ENCODE measurements at regions not wholly inside any gene's neighbourhood (a gene's known extent, or its start where the extent isn't known, plus 50 kb on each side); places are given as distances from the start of the nearest gene placed in this dataset.
"Not testable (repeated sequence)": the region's sequence is repeated elsewhere in the genome, so short reads cannot be mapped to it uniquely, and the experiment has no call there.

- TF ChIP-seq CTCF (IDR thresholded peaks at IDR 0.05; ENCODE audit: insufficient read depth, low read length, poor library complexity, severe bottlenecking): no peak
- no peaks in the 10 kb centered on the region for H3K27me3 ChIP-seq (replicated peaks; ENCODE audit: control insufficient read depth, insufficient read depth, low read length)
- DNase-seq (ENCODE audit: extremely low read depth, insufficient read length): peak; percentile 3
- no peak overlapping the region for H3K4me3 ChIP-seq (replicated peaks; ENCODE audit: low read depth, low read length)
- H3K36me3 ChIP-seq (ENCODE audit: control insufficient read depth, insufficient read depth, low read length): no peaks in the 10 kb centered on the region
These were observed 413.5 kb downstream of the BCKDHB start for GRCh38 chr6:80519811-80520594.

GRCh38 chr6:80517525-80517924, 411.1 kb downstream of the BCKDHB start:
- no peak for TF ChIP-seq CTCF (IDR thresholded peaks at IDR 0.05; ENCODE audit: insufficient read depth, low read length, poor library complexity, severe bottlenecking)
- no peak overlapping the region for H3K4me3 ChIP-seq (replicated peaks; ENCODE audit: low read depth, low read length)

GRCh38 chr6:80510521-80510920, 404.1 kb downstream of the BCKDHB start:
- not testable (repeated sequence) for DNase-seq (ENCODE audit: extremely low read depth, insufficient read length); H3K4me3 ChIP-seq (replicated peaks; ENCODE audit: low read depth, low read length); H3K27me3 ChIP-seq (replicated peaks; ENCODE audit: control insufficient read depth, insufficient read depth, low read length); H3K36me3 ChIP-seq (ENCODE audit: control insufficient read depth, insufficient read depth, low read length)

More at GRCh38 chr6:80517525-80517924, 411.1 kb downstream of the BCKDHB start:
- Histone ChIP-seq H3K36me3 (ENCODE audit: control insufficient read depth, insufficient read depth, low read length) (no peaks in the 10 kb centered on the region), H3K27me3 (replicated peaks; ENCODE audit: control insufficient read depth, insufficient read depth, low read length) (no peaks in the 10 kb centered on the region)
- no peak for DNase-seq (ENCODE audit: extremely low read depth, insufficient read length)

DNA sequence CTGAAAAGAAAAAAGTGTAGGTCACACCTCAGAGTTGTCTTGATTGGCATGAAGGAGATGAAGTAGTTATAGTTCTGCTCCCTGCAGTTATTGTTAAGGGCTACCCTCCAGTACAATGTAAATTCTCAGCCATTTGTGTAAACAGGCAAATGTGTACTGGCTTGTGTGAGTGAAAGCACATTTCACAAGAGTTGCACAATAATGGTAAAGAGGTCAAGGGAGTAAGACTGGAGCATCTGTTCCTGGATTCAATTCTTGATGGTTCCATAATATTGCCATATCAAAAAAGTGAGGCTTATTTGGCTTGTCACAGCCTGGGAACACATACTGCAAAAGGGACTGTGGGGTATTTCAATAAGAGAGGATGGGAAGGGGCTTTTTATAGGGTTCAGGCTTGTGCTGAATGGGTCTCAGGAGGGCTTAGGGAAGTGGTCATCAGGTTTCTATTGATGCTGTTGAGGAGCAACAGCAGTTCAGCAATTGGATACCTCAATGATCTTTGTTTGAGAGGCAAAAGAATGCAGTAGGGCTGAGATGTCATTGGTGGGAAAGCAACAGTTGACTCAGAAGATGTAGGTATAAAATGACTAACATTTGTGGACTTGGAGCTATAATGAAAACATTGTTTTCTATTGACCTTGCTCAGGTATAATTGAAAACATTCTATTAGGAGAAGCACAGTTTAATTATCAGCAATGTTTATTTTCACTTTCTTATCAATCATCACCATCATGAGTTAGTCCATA, 402.6 kb downstream of the BCKDHB start:
- Histone ChIP-seq H3K36me3 (ENCODE audit: control insufficient read depth, insufficient read depth, low read length) (no peaks in the 10 kb centered on the region), H3K27me3 (replicated peaks; ENCODE audit: control insufficient read depth, insufficient read depth, low read length) (no peaks in the 10 kb centered on the region), H3K4me3 (replicated peaks; ENCODE audit: low read depth, low read length) (no peak overlapping the region)
- TF ChIP-seq CTCF (IDR thresholded peaks at IDR 0.05; ENCODE audit: insufficient read depth, low read length, poor library complexity, severe bottlenecking): no peak
- DNase-seq (ENCODE audit: extremely low read depth, insufficient read length): no peak

DNA sequence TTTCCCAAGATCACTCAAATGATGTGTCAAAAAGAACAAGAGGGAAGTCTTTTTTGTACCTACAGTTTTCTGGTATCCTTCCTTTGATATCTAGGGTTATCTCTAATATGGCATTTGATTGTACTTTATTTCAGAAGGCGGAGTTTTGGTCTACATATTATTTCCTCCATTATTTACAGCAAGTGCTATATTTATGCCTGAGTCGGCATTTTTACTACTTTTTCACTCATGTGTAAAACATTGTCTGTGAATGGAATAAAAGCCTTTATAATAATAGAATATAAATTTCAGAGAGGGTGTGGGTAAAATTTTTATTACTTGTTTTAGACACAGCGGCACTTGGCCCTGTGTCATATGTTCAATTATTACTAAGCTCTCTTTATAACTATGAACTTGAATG, 398.4 kb downstream of the BCKDHB start:
- Histone ChIP-seq H3K36me3 (ENCODE audit: control insufficient read depth, insufficient read depth, low read length) (no peaks in the 10 kb centered on the region), H3K27me3 (replicated peaks; ENCODE audit: control insufficient read depth, insufficient read depth, low read length) (no peaks in the 10 kb centered on the region), H3K4me3 (replicated peaks; ENCODE audit: low read depth, low read length) (no peak overlapping the region)
- no peak for DNase-seq (ENCODE audit: extremely low read depth, insufficient read length)
- no peak for TF ChIP-seq CTCF (IDR thresholded peaks at IDR 0.05; ENCODE audit: insufficient read depth, low read length, poor library complexity, severe bottlenecking)

DNA sequence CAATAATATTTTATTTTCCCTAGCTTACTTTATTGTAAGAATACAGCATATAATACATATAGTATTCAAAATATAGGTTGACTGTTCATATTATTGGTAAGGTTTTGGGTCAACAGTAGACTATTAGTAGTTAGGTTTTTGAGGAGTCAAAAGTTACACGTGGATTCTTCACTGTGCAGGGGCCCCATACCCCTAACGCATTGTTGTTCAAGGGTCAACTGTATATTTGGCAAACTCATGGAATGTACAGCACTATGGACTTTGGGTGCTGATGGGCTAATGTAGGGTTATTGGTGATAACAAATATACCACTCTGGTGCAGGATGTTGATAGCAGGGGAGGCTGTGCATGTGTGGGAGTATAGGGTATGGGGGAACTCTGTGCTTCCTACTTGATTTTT, 397.2 kb downstream of the BCKDHB start:
- no peak for DNase-seq (ENCODE audit: extremely low read depth, insufficient read length)
- no peak for TF ChIP-seq CTCF (IDR thresholded peaks at IDR 0.05; ENCODE audit: insufficient read depth, low read length, poor library complexity, severe bottlenecking)
- H3K36me3 ChIP-seq (ENCODE audit: control insufficient read depth, insufficient read depth, low read length): no peaks in the 10 kb centered on the region
- H3K4me3 ChIP-seq (replicated peaks; ENCODE audit: low read depth, low read length): no peak overlapping the region
- H3K27me3 ChIP-seq (replicated peaks; ENCODE audit: control insufficient read depth, insufficient read depth, low read length): no peaks in the 10 kb centered on the region
